K562 (cell line): ENCODE measurements at regions not wholly inside any gene's neighbourhood (a gene's known extent, or its start where the extent isn't known, plus 50 kb on each side); places are given as distances from the start of the nearest gene placed in this dataset.
"Not testable (repeated sequence)": the region's sequence is repeated elsewhere in the genome, so short reads cannot be mapped to it uniquely, and the experiment has no call there.

Source experiments
- ATAC-seq: fragments of 200-7000 bp; cut with Tn5 transposase; 3 replicates; pipeline ENCODE4 v1.9.1; 2020; ENCODE audit warnings: moderate library complexity
- BruUV-seq: library from RNA; stranded (reverse); fragments of 400-500 nt; replicated peaks from 2 replicates; lab custom pipeline; 2021; lab: Mats Ljungman, UMichigan
- CTCF ChIA-PET: fragments of 300-600 bp; formaldehyde crosslinking; extraction: SDS; loops from one replicate; lab custom pipeline; 2021; ENCODE audit warnings: low intra/inter-chr PET ratio; lab: Yijun Ruan, JAX
- POLR2A ChIA-PET: fragments of 300-600, 350-650 bp; sonication (Branson Sonifier 250); formaldehyde crosslinking; extraction: SDS; loops from one replicate; lab custom pipeline; 2021; ENCODE audit warnings: antibody characterized with exemption, inconsistent platforms; lab: Yijun Ruan, JAX
- DNase-seq, 4 experiments: peaks; one replicate each; pipeline versions ENCODE4 v3.0.0 to v3.0.0-alpha.2; 2011 to 2018; ENCODE audit warnings: low spot score in 3 of 4, mixed read lengths in 3 of 4; ENCODE audit errors: extremely low read depth in 1 of 4
- FAIRE-seq: peaks from 2 replicates; lab custom pipeline; 2011; peaks lifted over from hg19 to GRCh38; lab: Jason Lieb, UNC
- H2AFZ ChIP-seq: 2 replicates; pipeline ENCODE4 v1.6.0; 2011; ENCODE audit warnings: low read depth, low read length, control low read depth, inconsistent platforms
- H3K27ac ChIP-seq: fragments of 200-600 bp; 3 replicates; pipeline ENCODE4 v1.8.0; 2011; ENCODE audit warnings: low read depth, mild to moderate bottlenecking, control low read depth, inconsistent platforms, low read length, moderate library complexity, mixed read lengths; ENCODE audit errors: extremely low read depth
- H3K27me3 ChIP-seq, 2 experiments: fragments of 300-600 bp in 1 of 2; 2 replicates in 1 of 2; 3 replicates in 1 of 2; pipeline versions ENCODE4 v1.6.0 to v1.8.0; 2011; ENCODE audit warnings: inconsistent platforms in 2 of 2, low read length in 2 of 2, mild to moderate bottlenecking in 1 of 2, mixed read lengths in 1 of 2, moderate library complexity in 1 of 2; ENCODE audit not compliant: control insufficient read depth in 2 of 2, insufficient read depth in 2 of 2
- H3K36me3 ChIP-seq: fragments of 300-600 bp; 3 replicates; pipeline ENCODE4 v1.8.0; 2011; ENCODE audit warnings: mild to moderate bottlenecking, low read length, inconsistent platforms; ENCODE audit not compliant: control insufficient read depth, insufficient read depth
- H3K4me1 ChIP-seq, 2 experiments: fragments of 200-600 bp in 1 of 2; replicated peaks in 1 of 2; 2 replicates in 1 of 2; 3 replicates in 1 of 2; pipeline versions ENCODE4 v1.5.1 to v1.8.0; 2011; ENCODE audit warnings: inconsistent platforms in 2 of 2, low read length in 2 of 2, mild to moderate bottlenecking in 1 of 2, mixed read lengths in 1 of 2, moderate library complexity in 1 of 2; ENCODE audit not compliant: control insufficient read depth in 2 of 2, insufficient read depth in 2 of 2
- H3K4me2 ChIP-seq: 2 replicates; pipeline ENCODE4 v1.6.1; 2011; ENCODE audit warnings: low read length, control low read depth, inconsistent platforms, mixed read lengths; ENCODE audit not compliant: insufficient read depth
- H3K4me3 ChIP-seq: fragments of 200-600 bp; sonication (generic), shearing (Covaris generic); 2 replicates; pipeline ENCODE4 v1.5.1; 2016; ENCODE audit warnings: control low read depth, inconsistent platforms
- H3K79me2 ChIP-seq: fragments of 200-600 bp; 3 replicates; pipeline ENCODE4 v1.8.0; 2011; ENCODE audit warnings: low read length, inconsistent platforms; ENCODE audit not compliant: control insufficient read depth, insufficient read depth
- H3K9ac ChIP-seq, 2 experiments: 2 replicates each; pipeline versions ENCODE4 v1.6.0 to v1.6.1; 2011; ENCODE audit warnings: low read depth in 2 of 2, low read length in 2 of 2, control low read depth in 1 of 2, inconsistent platforms in 1 of 2, mild to moderate bottlenecking in 1 of 2, mixed read lengths in 1 of 2; ENCODE audit not compliant: insufficient read depth in 1 of 2
- H3K9me1 ChIP-seq: one replicate; pipeline ENCODE4 v1.6.0; 2011; ENCODE audit warnings: inconsistent platforms, mild to moderate bottlenecking, low read length, moderate library complexity; ENCODE audit not compliant: control insufficient read depth, insufficient read depth
- H3K9me3 ChIP-seq: replicated peaks from 2 replicates; pipeline ENCODE4 v1.5.1; 2011; ENCODE audit warnings: low read depth, low read length, inconsistent platforms; ENCODE audit not compliant: control insufficient read depth, insufficient read depth
- H4K20me1 ChIP-seq: replicated peaks from 2 replicates; pipeline ENCODE4 v1.6.1; 2011; ENCODE audit warnings: low read length, inconsistent platforms, mixed read lengths; ENCODE audit not compliant: control insufficient read depth, insufficient read depth
- WGBS: fragments of 100-300 bp; shearing (Covaris generic); methylation state at CpG from one replicate; pipeline ENCODE4 v1.1.6; 2016; ENCODE audit warnings: low coverage, mixed read lengths; ENCODE audit not compliant: insufficient coverage; ENCODE audit errors: missing lambda C conversion rate; 5-methylcytosine and 5-hydroxymethylcytosine counted together
- in situ Hi-C: fragments of 300-500 bp; cut with MboI; formaldehyde crosslinking; loops from 4 replicates; pipeline ENCODE4 v1.15.0; 2018; ENCODE audit warnings: inconsistent platforms, mixed read lengths
- intact Hi-C: fragments of 100-400 bp; cut with micrococcal nuclease; formaldehyde crosslinking; loops from 2 replicates; pipeline ENCODE4 v1.14.2; 2022

DNA sequence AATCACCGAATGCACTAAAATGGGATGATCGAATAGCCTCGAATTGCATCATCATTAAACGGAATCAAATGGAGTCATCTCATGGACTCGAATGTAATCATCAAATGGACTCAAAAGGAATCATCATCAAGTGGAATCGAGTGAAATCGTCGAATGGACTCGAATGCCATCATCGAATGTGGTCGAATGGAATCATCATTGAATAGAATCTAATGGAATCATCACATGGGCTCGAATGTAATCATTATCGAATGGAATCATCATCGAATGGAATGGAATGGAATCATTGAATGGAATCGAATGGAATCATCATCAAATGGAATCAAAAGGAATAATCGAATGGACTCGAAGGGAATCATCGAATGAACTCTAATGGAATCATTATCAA lies 224.3 kb downstream of the SHCBP1 start:
- H3K4me1 ChIP-seq, ATAC-seq, intact Hi-C loops, H2AFZ ChIP-seq, H3K79me2 ChIP-seq, H4K20me1 ChIP-seq, BruUV-seq, POLR2A ChIA-PET, H3K27ac ChIP-seq, H3K9ac ChIP-seq, in situ Hi-C loops, H3K4me3 ChIP-seq, DNase-seq, CTCF ChIA-PET, FAIRE-seq, H3K36me3 ChIP-seq, H3K4me2 ChIP-seq, H3K9me1 ChIP-seq, H3K27me3 ChIP-seq, H3K9me3 ChIP-seq: not testable (repeated sequence)
- under 1% methylated on average over 15 of the region's 18 CpGs for WGBS

DNA sequence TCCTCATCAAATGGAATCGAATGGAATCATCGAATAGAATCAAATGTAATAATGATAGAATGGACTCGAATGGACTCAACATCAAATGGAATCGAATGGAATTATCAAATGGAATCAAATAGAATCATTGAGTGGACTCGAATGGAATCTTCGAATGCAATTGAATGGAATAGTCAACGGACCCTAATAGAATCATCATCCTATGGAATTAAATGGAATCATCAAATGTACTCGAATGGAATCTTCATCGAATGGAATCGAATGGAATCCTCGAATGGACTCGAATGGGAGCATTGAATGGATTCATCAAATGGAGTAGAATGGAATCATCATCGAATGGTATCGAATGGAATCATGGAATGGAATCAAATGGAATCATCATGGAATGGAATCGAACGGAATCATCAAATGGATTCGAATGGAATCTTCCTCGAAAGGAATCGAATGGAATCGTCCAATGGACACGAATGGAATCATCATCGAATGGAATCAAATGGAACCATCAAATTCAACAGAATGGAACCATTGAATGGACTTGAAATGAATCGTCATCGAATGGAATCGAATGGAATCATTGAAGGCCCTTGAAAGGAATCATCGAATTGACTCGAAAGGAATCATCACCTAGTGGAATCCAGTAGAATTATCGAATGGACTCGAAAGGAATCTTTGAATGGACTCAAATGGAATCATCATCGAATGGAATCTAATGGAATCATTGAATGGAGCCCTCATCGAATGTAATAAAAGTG lies 224.9 kb downstream of the SHCBP1 start:
- H3K36me3 ChIP-seq, H4K20me1 ChIP-seq, H2AFZ ChIP-seq, H3K4me3 ChIP-seq, BruUV-seq, CTCF ChIA-PET, H3K27me3 ChIP-seq, ATAC-seq, H3K9me1 ChIP-seq, FAIRE-seq, H3K27ac ChIP-seq, DNase-seq, in situ Hi-C loops, H3K4me1 ChIP-seq, H3K4me2 ChIP-seq, H3K9me3 ChIP-seq, H3K9ac ChIP-seq, POLR2A ChIA-PET, intact Hi-C loops, H3K79me2 ChIP-seq: not testable (repeated sequence)
- WGBS = 2% methylated on average over 31 of the region's 31 CpGs

DNA sequence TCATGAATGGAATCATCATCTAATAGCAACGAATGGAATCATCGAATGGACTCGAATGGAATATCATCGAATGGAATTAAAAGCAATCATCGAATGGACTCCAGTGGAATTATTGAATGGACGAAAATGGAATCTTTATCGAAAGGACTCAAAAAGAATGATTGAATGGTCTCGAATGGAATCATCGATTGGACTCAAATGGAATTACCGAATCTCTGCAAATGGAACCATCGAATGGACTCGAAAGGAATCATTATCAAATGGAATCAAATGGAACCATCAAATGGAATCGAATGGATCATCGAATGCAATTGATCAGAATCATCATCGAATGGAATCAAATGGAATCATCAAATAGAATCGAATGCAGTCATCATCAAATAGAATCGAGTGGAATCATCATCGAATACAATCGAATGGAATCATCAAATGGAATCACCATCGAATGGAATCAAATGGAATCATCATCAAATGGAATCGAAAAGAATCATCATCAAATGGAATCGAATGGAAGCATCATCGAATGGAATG lies 225.7 kb downstream of the SHCBP1 start:
- 1% methylated on average over 23 of the region's 23 CpGs for WGBS
- H3K36me3 ChIP-seq, H3K79me2 ChIP-seq, CTCF ChIA-PET, H4K20me1 ChIP-seq, H3K27me3 ChIP-seq, H3K9me3 ChIP-seq, BruUV-seq, intact Hi-C loops, H2AFZ ChIP-seq, H3K4me2 ChIP-seq, FAIRE-seq, H3K9me1 ChIP-seq, in situ Hi-C loops, H3K4me1 ChIP-seq, H3K9ac ChIP-seq, ATAC-seq, H3K4me3 ChIP-seq, H3K27ac ChIP-seq, POLR2A ChIA-PET, DNase-seq: not testable (repeated sequence)

DNA sequence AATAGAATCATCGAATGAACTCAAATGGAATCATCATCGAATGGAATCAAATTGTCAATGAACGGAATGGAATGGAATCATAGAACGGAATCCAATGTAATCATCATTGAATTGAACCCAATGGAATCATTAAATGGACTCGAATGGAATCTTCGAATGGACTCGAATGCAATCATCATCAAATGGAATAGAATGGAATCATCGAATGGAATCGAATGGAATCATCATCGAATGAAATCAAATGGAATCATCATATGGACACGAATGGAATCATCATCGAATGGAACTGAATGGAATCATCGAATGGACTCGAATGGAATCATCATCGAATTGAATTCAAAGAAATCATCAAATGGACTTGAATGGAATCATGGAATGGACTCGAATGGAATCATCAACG lies 226.2 kb downstream of the SHCBP1 start:
- H3K27me3 ChIP-seq, POLR2A ChIA-PET, ATAC-seq, FAIRE-seq, BruUV-seq, H3K9me1 ChIP-seq, H3K4me3 ChIP-seq, intact Hi-C loops, H3K9ac ChIP-seq, H3K36me3 ChIP-seq, in situ Hi-C loops, H3K79me2 ChIP-seq, H3K27ac ChIP-seq, H2AFZ ChIP-seq, H3K4me2 ChIP-seq, H3K9me3 ChIP-seq, H4K20me1 ChIP-seq, H3K4me1 ChIP-seq, CTCF ChIA-PET, DNase-seq: not testable (repeated sequence)
- WGBS = 2% methylated on average over 15 of the region's 17 CpGs
